PFSK-1 (cell line): ENCODE measurements at regions not wholly inside any gene's neighbourhood (a gene's known extent, or its start where the extent isn't known, plus 50 kb on each side); places are given as distances from the start of the nearest gene placed in this dataset.

Experiments used
- FOXP2 ChIP-seq: optimal IDR thresholded peaks from 2 replicates; pipeline ENCODE3; 2011; ENCODE audit warnings: borderline replicate concordance, control low read depth, inconsistent platforms; ENCODE audit not compliant: insufficient read depth; ENCODE audit errors: extremely low read length, extremely low read depth
- POLR2AphosphoS5 ChIP-seq: IDR thresholded peaks from 2 replicates; pipeline ENCODE4 v1.6.1; 2012; ENCODE audit warnings: low read depth, mild to moderate bottlenecking, control low read depth, low read length, moderate library complexity
- SIN3A ChIP-seq: IDR thresholded peaks from 2 replicates; pipeline ENCODE4 v1.6.1; 2012; ENCODE audit warnings: mild to moderate bottlenecking, low read length, moderate library complexity, borderline replicate concordance; ENCODE audit not compliant: insufficient read depth
- TAF1 ChIP-seq: IDR thresholded peaks from 2 replicates; pipeline ENCODE4 v1.6.1; 2012; ENCODE audit warnings: low read length, control low read depth, borderline replicate concordance; ENCODE audit not compliant: insufficient read depth
- TF ChIP-seq, protein P1 (sequence below), 2 experiments: IDR thresholded peaks; 2 replicates each; pipeline versions ENCODE4 v1.6.1 to v1.8.0; 2011 to 2012; ENCODE audit warnings: low read depth in 2 of 2, low read length in 2 of 2, control low read depth in 1 of 2, inconsistent platforms in 1 of 2, mild to moderate bottlenecking in 1 of 2, moderate library complexity in 1 of 2; ENCODE audit not compliant: insufficient read depth in 1 of 2

DNA sequence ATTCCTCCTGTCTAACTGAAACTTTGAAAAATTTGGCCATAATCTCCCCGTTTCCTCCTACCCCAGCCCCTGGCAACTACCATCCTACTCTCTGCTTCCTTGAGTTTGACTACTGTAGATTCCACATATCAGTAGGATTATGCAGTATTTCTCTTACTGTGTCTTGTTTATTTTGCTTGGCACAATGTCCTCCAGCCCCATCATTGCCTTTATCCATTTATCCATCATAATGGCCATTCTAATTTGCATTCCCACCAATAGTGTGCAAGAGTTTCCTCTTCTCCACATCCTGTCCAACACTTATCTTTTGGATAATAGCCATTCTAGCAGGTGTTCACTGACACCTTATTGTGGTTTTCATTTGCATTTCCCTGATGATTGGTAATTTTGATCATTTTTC lies 202.3 kb downstream of the THBS2 start:
- TF ChIP-seq, protein P1, sequence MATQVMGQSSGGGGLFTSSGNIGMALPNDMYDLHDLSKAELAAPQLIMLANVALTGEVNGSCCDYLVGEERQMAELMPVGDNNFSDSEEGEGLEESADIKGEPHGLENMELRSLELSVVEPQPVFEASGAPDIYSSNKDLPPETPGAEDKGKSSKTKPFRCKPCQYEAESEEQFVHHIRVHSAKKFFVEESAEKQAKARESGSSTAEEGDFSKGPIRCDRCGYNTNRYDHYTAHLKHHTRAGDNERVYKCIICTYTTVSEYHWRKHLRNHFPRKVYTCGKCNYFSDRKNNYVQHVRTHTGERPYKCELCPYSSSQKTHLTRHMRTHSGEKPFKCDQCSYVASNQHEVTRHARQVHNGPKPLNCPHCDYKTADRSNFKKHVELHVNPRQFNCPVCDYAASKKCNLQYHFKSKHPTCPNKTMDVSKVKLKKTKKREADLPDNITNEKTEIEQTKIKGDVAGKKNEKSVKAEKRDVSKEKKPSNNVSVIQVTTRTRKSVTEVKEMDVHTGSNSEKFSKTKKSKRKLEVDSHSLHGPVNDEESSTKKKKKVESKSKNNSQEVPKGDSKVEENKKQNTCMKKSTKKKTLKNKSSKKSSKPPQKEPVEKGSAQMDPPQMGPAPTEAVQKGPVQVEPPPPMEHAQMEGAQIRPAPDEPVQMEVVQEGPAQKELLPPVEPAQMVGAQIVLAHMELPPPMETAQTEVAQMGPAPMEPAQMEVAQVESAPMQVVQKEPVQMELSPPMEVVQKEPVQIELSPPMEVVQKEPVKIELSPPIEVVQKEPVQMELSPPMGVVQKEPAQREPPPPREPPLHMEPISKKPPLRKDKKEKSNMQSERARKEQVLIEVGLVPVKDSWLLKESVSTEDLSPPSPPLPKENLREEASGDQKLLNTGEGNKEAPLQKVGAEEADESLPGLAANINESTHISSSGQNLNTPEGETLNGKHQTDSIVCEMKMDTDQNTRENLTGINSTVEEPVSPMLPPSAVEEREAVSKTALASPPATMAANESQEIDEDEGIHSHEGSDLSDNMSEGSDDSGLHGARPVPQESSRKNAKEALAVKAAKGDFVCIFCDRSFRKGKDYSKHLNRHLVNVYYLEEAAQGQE (IDR thresholded peaks at IDR 0.05; ENCODE audit: insufficient read depth in 1 of 2, low read depth in 2 of 2, low read length in 2 of 2), result no peak
- TF ChIP-seq TAF1 (no peak), FOXP2 (no peak), POLR2AphosphoS5 (no peak), SIN3A (no peak)

GRCh38 chr6:169048865-169049205 lies 204.8 kb downstream of the THBS2 start:
- TF ChIP-seq SIN3A (no peak), TAF1 (no peak), FOXP2 (no peak), POLR2AphosphoS5 (no peak)
- TF ChIP-seq, protein P1 (IDR thresholded peaks at IDR 0.05; ENCODE audit: insufficient read depth in 1 of 2, low read depth in 2 of 2, low read length in 2 of 2), result no peak

GRCh38 chr6:169048185-169048864 lies 205.3 kb downstream of the THBS2 start:
- no peak for TF ChIP-seq TAF1

DNA sequence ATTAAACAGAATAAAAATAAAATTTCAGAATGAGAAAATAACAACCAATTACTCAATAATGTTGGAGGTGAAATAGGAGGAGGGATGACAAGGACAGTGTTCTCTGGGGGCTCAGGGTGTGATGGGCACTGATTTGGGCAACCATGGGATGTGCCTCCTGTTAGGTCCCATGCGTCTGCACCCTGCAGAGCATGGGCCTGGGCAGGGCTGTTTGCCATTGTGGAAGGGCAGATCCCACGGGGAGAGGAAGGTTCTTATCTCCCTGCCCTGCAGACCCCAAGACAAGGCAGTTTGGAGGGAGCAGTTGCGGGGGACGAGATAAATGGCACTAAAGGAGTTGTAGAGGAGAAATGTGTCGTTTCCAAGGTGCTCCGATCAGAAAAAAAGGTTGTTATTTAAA lies 206.3 kb downstream of the THBS2 start:
- TF ChIP-seq, protein P1 (IDR thresholded peaks at IDR 0.05; ENCODE audit: insufficient read depth in 1 of 2, low read depth in 2 of 2, low read length in 2 of 2), result no peak
- TF ChIP-seq SIN3A (no peak), POLR2AphosphoS5 (no peak), FOXP2 (no peak), TAF1 (no peak)

- TF ChIP-seq FOXP2 (no peak), TAF1 (no peak)
- TF ChIP-seq, protein P1 (IDR thresholded peaks at IDR 0.05; ENCODE audit: insufficient read depth in 1 of 2, low read depth in 2 of 2, low read length in 2 of 2), result no peak
Observed at GRCh38 chr6:169046483-169047192, 207.0 kb downstream of the THBS2 start.
